Esophagus squamous epithelium (tissue), 4 donors: ENCODE measurements at regions not wholly inside any gene's neighbourhood (a gene's known extent, or its start where the extent isn't known, plus 50 kb on each side); places are given as distances from the start of the nearest gene placed in this dataset.

Source experiments
- POLR2A ChIP-seq, 4 donors: fragments of 450-650 bp; IDR thresholded peaks; one replicate each; pipeline ENCODE4 v1.6.1; 2017; ENCODE audit warnings: antibody characterized with exemption in 4 of 4, mild to moderate bottlenecking in 4 of 4, moderate library complexity in 3 of 4
- TF ChIP-seq, protein P1 (sequence below), 6 experiments: fragments of 450-650 bp in 4 of 6; fragments of 200-600 bp in 2 of 6; sonication (generic) in 2 of 6; IDR thresholded peaks; one replicate each; pipeline ENCODE4 v1.5.1; 2016 to 2019; ENCODE audit warnings: antibody characterized with exemption in 6 of 6, mild to moderate bottlenecking in 4 of 6, moderate library complexity in 4 of 6

DNA sequence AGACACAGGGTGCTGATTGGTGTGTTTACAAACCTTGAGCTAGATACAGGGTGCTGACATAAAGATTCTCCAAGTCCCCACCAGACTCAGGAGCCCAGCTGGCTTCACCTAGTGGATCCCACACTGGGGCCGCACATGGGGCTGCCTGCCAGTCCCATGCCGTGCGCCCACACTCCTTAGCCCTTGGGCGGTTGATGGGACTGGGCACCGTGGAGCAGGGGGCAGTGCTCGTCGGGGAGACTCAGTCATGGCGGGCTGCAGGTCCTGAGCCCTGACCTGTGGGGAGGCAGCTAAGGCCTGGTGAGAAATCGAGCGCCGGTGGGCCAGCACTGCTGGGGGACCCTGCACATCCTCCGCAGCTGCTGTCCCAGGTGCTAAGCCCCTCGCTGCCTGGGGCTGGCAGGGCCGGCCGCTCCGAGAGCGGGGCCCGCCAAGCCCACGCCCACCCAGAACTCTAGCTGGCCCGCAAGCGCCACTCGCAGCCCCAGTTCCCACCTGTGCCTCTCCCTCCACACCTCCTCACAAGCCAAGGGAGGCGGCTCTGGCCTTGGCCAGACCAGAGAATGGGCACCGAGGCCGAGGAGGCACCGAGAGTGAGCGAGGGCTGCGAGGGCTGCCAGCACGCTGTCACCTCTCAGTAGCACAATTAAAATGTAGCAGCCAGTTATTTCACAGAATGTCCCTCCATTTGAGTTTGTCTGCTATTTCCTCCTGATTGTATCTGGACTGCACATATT lies 76.1 kb upstream of the PNPLA4 start:
- TF ChIP-seq, protein P1, sequence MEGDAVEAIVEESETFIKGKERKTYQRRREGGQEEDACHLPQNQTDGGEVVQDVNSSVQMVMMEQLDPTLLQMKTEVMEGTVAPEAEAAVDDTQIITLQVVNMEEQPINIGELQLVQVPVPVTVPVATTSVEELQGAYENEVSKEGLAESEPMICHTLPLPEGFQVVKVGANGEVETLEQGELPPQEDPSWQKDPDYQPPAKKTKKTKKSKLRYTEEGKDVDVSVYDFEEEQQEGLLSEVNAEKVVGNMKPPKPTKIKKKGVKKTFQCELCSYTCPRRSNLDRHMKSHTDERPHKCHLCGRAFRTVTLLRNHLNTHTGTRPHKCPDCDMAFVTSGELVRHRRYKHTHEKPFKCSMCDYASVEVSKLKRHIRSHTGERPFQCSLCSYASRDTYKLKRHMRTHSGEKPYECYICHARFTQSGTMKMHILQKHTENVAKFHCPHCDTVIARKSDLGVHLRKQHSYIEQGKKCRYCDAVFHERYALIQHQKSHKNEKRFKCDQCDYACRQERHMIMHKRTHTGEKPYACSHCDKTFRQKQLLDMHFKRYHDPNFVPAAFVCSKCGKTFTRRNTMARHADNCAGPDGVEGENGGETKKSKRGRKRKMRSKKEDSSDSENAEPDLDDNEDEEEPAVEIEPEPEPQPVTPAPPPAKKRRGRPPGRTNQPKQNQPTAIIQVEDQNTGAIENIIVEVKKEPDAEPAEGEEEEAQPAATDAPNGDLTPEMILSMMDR (IDR thresholded peaks at IDR 0.05) = no peak
- TF ChIP-seq POLR2A (IDR thresholded peaks at IDR 0.05) = no peak
